ENCODE measurements at regions not wholly inside any gene's neighbourhood (a gene's known extent, or its start where the extent isn't known, plus 50 kb on each side); places are given as distances from the start of the nearest gene placed in this dataset.

GRCh38 chr7:54622696-54623309 lies 80.6 kb downstream of the VSTM2A start:
- TF ChIP-seq CTCF (IDR thresholded peaks at IDR 0.05 in 2 of 3, conservative IDR thresholded peaks at IDR 0.05 in 1 of 3; ENCODE audit: control insufficient read depth in 2 of 3, extremely low read depth in 1 of 3, insufficient read depth in 1 of 3, low read depth in 3 of 3, low read length in 3 of 3), result no peak
- TF ChIP-seq ASH2L (IDR thresholded peaks at IDR 0.05; ENCODE audit: borderline replicate concordance, low read depth), result no peak
- TF ChIP-seq PKNOX1 (IDR thresholded peaks at IDR 0.05), result no peak
- TF ChIP-seq EZH2 (IDR thresholded peaks at IDR 0.05; ENCODE audit: borderline replicate concordance, control insufficient read depth, low read depth, low read length), result no peak
- no peak for TF ChIP-seq SRF (IDR thresholded peaks at IDR 0.05; ENCODE audit: low read depth in 2 of 2, low read length in 2 of 2)
- TF ChIP-seq FOXK2 (IDR thresholded peaks at IDR 0.05), result no peak
- no peak for TF ChIP-seq TAF1 (IDR thresholded peaks at IDR 0.05; ENCODE audit: borderline replicate concordance, low read depth, low read length)
- TF ChIP-seq EGR1 (IDR thresholded peaks at IDR 0.05; ENCODE audit: borderline replicate concordance in 1 of 2, low read depth in 2 of 2, low read length in 2 of 2), result no peak

Measured in GM12878 (cell line).